HG03108 (cell line): ENCODE measurements at regions not wholly inside any gene's neighbourhood (a gene's known extent, or its start where the extent isn't known, plus 50 kb on each side); places are given as distances from the start of the nearest gene placed in this dataset.

Experiments
- ATAC-seq: cut with Tn5 transposase; IDR thresholded peaks from one replicate; pipeline ENCODE4 v1.9.1; 2021; ENCODE audit warnings: moderate library complexity; ENCODE audit not compliant: unreplicated experiment

GRCh38 chr2:173584000-173584399 is 229.3 kb downstream of the CDCA7 start:
- ATAC-seq = no peak

- no peak for ATAC-seq
Observed at GRCh38 chr2:173584676-173585458, 230.2 kb downstream of the CDCA7 start.

GRCh38 chr2:173588931-173589369 is 234.3 kb downstream of the CDCA7 start:
- ATAC-seq = no peak

- no peak for ATAC-seq
Observed at GRCh38 chr2:173589604-173590275, 235.1 kb downstream of the CDCA7 start.

GRCh38 chr2:173590276-173590861 is 235.7 kb downstream of the CDCA7 start:
- ATAC-seq = no peak

- no peak for ATAC-seq
Observed at GRCh38 chr2:173593109-173593508, 238.4 kb downstream of the CDCA7 start.

GRCh38 chr2:173596244-173596643 is 241.6 kb downstream of the CDCA7 start:
- no peak for ATAC-seq

GRCh38 chr2:173598525-173598924 is 243.9 kb downstream of the CDCA7 start:
- no peak for ATAC-seq

GRCh38 chr2:173599821-173600359 is 245.2 kb downstream of the CDCA7 start:
- ATAC-seq = no peak

- ATAC-seq = no peak
Observed at GRCh38 chr2:173602153-173602795, 247.6 kb downstream of the CDCA7 start.

GRCh38 chr2:173605994-173606393 is 251.3 kb downstream of the CDCA7 start:
- ATAC-seq = no peak

- no peak for ATAC-seq
Observed at GRCh38 chr2:173606619-173607248, 252.1 kb downstream of the CDCA7 start.

- ATAC-seq = no peak
Observed at GRCh38 chr2:173607606-173608311, 253.1 kb downstream of the CDCA7 start.

- no peak for ATAC-seq
Observed at GRCh38 chr2:173611121-173611520, 256.4 kb downstream of the CDCA7 start.

- no peak for ATAC-seq
Observed at GRCh38 chr2:173612354-173612753, 257.7 kb downstream of the CDCA7 start.

GRCh38 chr2:173613386-173613785 is 258.7 kb downstream of the CDCA7 start:
- no peak for ATAC-seq

- no peak for ATAC-seq
Observed at GRCh38 chr2:173614265-173614930, 259.7 kb downstream of the CDCA7 start.

- ATAC-seq = no peak
Observed at GRCh38 chr2:173623438-173624319, 269.0 kb downstream of the CDCA7 start.

GRCh38 chr2:173625315-173625714 is 270.6 kb downstream of the CDCA7 start:
- no peak for ATAC-seq
